ENCODE measurements at regions not wholly inside any gene's neighbourhood (a gene's known extent, or its start where the extent isn't known, plus 50 kb on each side); places are given as distances from the start of the nearest gene placed in this dataset.

DNA sequence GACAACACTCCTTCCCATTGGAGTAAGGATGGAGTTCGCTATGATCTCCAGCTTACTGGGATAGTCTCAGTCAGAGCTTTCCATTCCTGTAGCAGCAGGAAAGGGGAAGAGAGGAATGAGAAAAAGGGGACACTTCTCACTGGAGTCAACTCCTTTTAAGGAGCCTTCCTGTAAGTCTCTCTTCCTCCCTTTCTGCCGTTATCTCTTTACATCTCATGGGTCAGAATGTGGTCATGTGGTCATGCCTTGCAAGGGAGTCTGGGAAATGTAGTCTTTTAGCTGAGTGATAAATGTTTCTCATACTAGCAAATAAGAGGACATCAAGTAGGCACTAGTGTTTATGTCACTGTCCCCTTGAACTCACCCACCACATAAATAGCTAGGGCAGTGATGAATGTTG lies 227.3 kb downstream of the HAPSTR1 start:
- H3F3A ChIP-seq (replicated peaks; ENCODE audit: low read depth), result no peaks in the 10 kb centered on the region
- H3K4me3 ChIP-seq, result no peak overlapping the region
- H3K27me3 ChIP-seq (ENCODE audit: insufficient read depth), result no peaks in the 10 kb centered on the region
- ATAC-seq (peak; percentile 28; the same call in 2 of the 3 replicates), DNase-seq (ENCODE audit: low spot score) (peak; percentile 64)
- Mint-ChIP-seq H3K27ac (no peak overlapping the region), H3K9me3 (peaks cover 9% of the 10 kb centered on the region; the same call in 2 of the 3 replicates), H3K27me3 (ENCODE audit: insufficient read depth, low read depth, poor library complexity) (peaks cover 2% of the 10 kb centered on the region), H3K4me1 (peaks cover 13% of the 10 kb centered on the region), H3K4me3 (no peak overlapping the region), H3K36me3 (ENCODE audit: low read depth) (no peaks in the 10 kb centered on the region; the same call in 2 of the 3 replicates)
- peaks cover 15% of the 10 kb centered on the region for H3K4me1 ChIP-seq (ENCODE audit: insufficient read depth)
- no peaks in the 10 kb centered on the region for H3K79me2 ChIP-seq (replicated peaks; ENCODE audit: insufficient read depth)
- TF ChIP-seq REST (IDR thresholded peaks at IDR 0.05; ENCODE audit: unreplicated experiment) (no peak), CREB1 (CRISPR knock-in tag; IDR thresholded peaks at IDR 0.05; ENCODE audit: low read depth) (no peak), EZH2 (IDR thresholded peaks at IDR 0.05; ENCODE audit: low read depth, unreplicated experiment) (no peak), JUNB (IDR thresholded peaks at IDR 0.05; ENCODE audit: unreplicated experiment) (no peak), ZNF331 (CRISPR knock-in tag; IDR thresholded peaks at IDR 0.05; ENCODE audit: low read depth) (no peak), NANOG (IDR thresholded peaks at IDR 0.05; ENCODE audit: borderline replicate concordance) (no peak), EZH2phosphoT487 (IDR thresholded peaks at IDR 0.05; ENCODE audit: unreplicated experiment) (no peak), ZNF114 (CRISPR knock-in tag; IDR thresholded peaks at IDR 0.05) (no peak), POLR2AphosphoS5 (IDR thresholded peaks at IDR 0.05; ENCODE audit: low read depth) (no peak), STAT1 (IDR thresholded peaks at IDR 0.05; ENCODE audit: unreplicated experiment) (no peak), ETS1 (IDR thresholded peaks at IDR 0.05) (no peak), ZNF462 (CRISPR knock-in tag; IDR thresholded peaks at IDR 0.05) (no peak)
- TF ChIP-seq, protein P1, sequence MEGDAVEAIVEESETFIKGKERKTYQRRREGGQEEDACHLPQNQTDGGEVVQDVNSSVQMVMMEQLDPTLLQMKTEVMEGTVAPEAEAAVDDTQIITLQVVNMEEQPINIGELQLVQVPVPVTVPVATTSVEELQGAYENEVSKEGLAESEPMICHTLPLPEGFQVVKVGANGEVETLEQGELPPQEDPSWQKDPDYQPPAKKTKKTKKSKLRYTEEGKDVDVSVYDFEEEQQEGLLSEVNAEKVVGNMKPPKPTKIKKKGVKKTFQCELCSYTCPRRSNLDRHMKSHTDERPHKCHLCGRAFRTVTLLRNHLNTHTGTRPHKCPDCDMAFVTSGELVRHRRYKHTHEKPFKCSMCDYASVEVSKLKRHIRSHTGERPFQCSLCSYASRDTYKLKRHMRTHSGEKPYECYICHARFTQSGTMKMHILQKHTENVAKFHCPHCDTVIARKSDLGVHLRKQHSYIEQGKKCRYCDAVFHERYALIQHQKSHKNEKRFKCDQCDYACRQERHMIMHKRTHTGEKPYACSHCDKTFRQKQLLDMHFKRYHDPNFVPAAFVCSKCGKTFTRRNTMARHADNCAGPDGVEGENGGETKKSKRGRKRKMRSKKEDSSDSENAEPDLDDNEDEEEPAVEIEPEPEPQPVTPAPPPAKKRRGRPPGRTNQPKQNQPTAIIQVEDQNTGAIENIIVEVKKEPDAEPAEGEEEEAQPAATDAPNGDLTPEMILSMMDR (conservative IDR thresholded peaks at IDR 0.05; ENCODE audit: low read depth in 2 of 2), result no peak
- H4K20me1 ChIP-seq (replicated peaks; ENCODE audit: insufficient read depth), result no peaks in the 10 kb centered on the region
- H3K36me3 ChIP-seq (ENCODE audit: insufficient read depth), result no peaks in the 10 kb centered on the region
- H3K4me2 ChIP-seq, result no peak overlapping the region
- H3K9me2 ChIP-seq (ENCODE audit: insufficient read depth), result peaks cover 11% of the 10 kb centered on the region; the same call in 1 of the 2 replicates
- no peak overlapping the region for H3K27ac ChIP-seq (ENCODE audit: low read depth)
- peak overlapping the region; percentile 66; the same call in 1 of the 2 replicates for H2AFZ ChIP-seq
